Endodermal cell (in vitro differentiated cells): ENCODE measurements at regions not wholly inside any gene's neighbourhood (a gene's known extent, or its start where the extent isn't known, plus 50 kb on each side); places are given as distances from the start of the nearest gene placed in this dataset.
A peak's percentile ranks its signal among the peaks of the same experiment; 100 is the strongest.

Experiments
- DNase-seq: peaks from one replicate; pipeline ENCODE4 v3.0.0-alpha.2; 2017
- H3K27ac ChIP-seq: 2 replicates; pipeline ENCODE4 v1.5.1; 2013; ENCODE audit warnings: mild to moderate bottlenecking, low read depth, low read length, moderate library complexity
- H3K27me3 ChIP-seq: 2 replicates; pipeline ENCODE4 v1.6.1; 2013; ENCODE audit warnings: mild to moderate bottlenecking, low read length, moderate library complexity; ENCODE audit not compliant: insufficient read depth, control insufficient read depth, poor library complexity, severe bottlenecking
- H3K36me3 ChIP-seq: 2 replicates; pipeline ENCODE4 v1.7.0; 2013; ENCODE audit warnings: mild to moderate bottlenecking, low read length, moderate library complexity; ENCODE audit not compliant: control insufficient read depth, insufficient read depth
- H3K4me1 ChIP-seq: one replicate; pipeline ENCODE4 v1.7.0; 2013; ENCODE audit warnings: low read length; ENCODE audit not compliant: control insufficient read depth, insufficient read depth
- H3K4me3 ChIP-seq: 2 replicates; pipeline ENCODE4 v1.5.1; 2013; ENCODE audit warnings: mild to moderate bottlenecking, low read length, moderate library complexity
- H3K9ac ChIP-seq: 2 replicates; pipeline ENCODE4 v1.6.1; 2013; ENCODE audit warnings: mild to moderate bottlenecking, low read length, moderate library complexity; ENCODE audit not compliant: poor library complexity, severe bottlenecking; ENCODE audit errors: extremely low read depth
- H3K9me3 ChIP-seq: 2 replicates; pipeline ENCODE4 v1.6.1; 2013; ENCODE audit warnings: mild to moderate bottlenecking, low read length, moderate library complexity; ENCODE audit not compliant: control insufficient read depth
- H3K27ac Mint-ChIP-seq: 2 replicates; pipeline ENCODE4 v1.8.0; 2020; ENCODE audit warnings: mixed read lengths
- H3K27me3 Mint-ChIP-seq: 2 replicates; pipeline ENCODE4 v1.8.0; 2021; ENCODE audit warnings: mild to moderate bottlenecking, mixed read lengths; ENCODE audit not compliant: insufficient read depth
- H3K36me3 Mint-ChIP-seq: 2 replicates; pipeline ENCODE4 v1.8.0; 2020; ENCODE audit warnings: low read depth, mixed read lengths
- H3K4me1 Mint-ChIP-seq: 2 replicates; pipeline ENCODE4 v1.8.0; 2020; ENCODE audit warnings: mixed read lengths
- H3K4me3 Mint-ChIP-seq: 2 replicates; pipeline ENCODE4 v1.8.0; 2020; ENCODE audit warnings: mild to moderate bottlenecking, moderate library complexity, mixed read lengths
- H3K9me3 Mint-ChIP-seq: 2 replicates; pipeline ENCODE4 v1.8.0; 2020; ENCODE audit warnings: mild to moderate bottlenecking, mixed read lengths
- WGBS, 2 experiments: methylation state at CpG; one replicate each; pipeline versions ENCODE4 v1.1.5 to v1.1.7; 2013; ENCODE audit warnings: missing lambda C conversion rate in 2 of 2, mixed read lengths in 1 of 2; ENCODE audit not compliant: insufficient coverage in 1 of 2, insufficient read length in 1 of 2; 5-methylcytosine and 5-hydroxymethylcytosine counted together
- TF ChIP-seq, protein P1 (sequence below): fragments of 200-600 bp; sonication (generic); conservative IDR thresholded peaks from 2 replicates; pipeline ENCODE4 v1.5.0; 2021; ENCODE audit warnings: antibody characterized with exemption, mild to moderate bottlenecking

DNA sequence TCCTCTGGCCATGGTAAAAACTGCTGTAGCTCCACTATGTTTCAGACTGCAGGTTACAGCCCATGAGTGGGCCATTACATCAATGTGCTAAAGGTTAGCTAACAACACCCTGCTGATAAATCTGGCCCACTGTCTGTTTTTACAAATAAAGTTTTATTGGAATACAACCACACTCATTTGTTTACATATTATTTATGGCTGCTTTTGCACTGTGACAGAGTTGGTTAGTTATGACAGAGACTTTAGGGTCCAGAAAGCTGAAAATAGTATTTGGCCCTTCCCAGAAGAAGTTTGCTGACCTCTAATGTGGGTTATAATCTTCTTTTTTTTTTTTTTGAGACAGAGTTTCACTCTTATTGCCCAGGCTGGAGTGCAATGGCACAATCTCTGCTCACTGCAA is 134.2 kb upstream of the PWP1 start:
- Histone ChIP-seq H3K9me3 (no peaks in the 10 kb centered on the region), H3K4me3 (no peak overlapping the region), H3K4me1 (no peaks in the 10 kb centered on the region), H3K27me3 (no peaks in the 10 kb centered on the region), H3K9ac (no peak overlapping the region), H3K27ac (no peak overlapping the region), H3K36me3 (no peaks in the 10 kb centered on the region)
- Mint-ChIP-seq H3K4me1 (no peaks in the 10 kb centered on the region), H3K27me3 (peaks cover 4% of the 10 kb centered on the region), H3K9me3 (no peaks in the 10 kb centered on the region), H3K27ac (no peak overlapping the region), H3K36me3 (no peaks in the 10 kb centered on the region), H3K4me3 (no peak overlapping the region)
- TF ChIP-seq, protein P1, sequence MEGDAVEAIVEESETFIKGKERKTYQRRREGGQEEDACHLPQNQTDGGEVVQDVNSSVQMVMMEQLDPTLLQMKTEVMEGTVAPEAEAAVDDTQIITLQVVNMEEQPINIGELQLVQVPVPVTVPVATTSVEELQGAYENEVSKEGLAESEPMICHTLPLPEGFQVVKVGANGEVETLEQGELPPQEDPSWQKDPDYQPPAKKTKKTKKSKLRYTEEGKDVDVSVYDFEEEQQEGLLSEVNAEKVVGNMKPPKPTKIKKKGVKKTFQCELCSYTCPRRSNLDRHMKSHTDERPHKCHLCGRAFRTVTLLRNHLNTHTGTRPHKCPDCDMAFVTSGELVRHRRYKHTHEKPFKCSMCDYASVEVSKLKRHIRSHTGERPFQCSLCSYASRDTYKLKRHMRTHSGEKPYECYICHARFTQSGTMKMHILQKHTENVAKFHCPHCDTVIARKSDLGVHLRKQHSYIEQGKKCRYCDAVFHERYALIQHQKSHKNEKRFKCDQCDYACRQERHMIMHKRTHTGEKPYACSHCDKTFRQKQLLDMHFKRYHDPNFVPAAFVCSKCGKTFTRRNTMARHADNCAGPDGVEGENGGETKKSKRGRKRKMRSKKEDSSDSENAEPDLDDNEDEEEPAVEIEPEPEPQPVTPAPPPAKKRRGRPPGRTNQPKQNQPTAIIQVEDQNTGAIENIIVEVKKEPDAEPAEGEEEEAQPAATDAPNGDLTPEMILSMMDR: no peak
- peak; percentile 13 for DNase-seq

- Mint-ChIP-seq H3K36me3 (no peaks in the 10 kb centered on the region), H3K27ac (no peak overlapping the region), H3K9me3 (no peaks in the 10 kb centered on the region), H3K27me3 (peaks cover 3% of the 10 kb centered on the region), H3K4me1 (no peaks in the 10 kb centered on the region), H3K4me3 (no peak overlapping the region)
- DNase-seq: no peak
- Histone ChIP-seq H3K9ac (no peak overlapping the region), H3K27me3 (no peaks in the 10 kb centered on the region), H3K27ac (no peak overlapping the region), H3K9me3 (no peaks in the 10 kb centered on the region), H3K4me1 (no peaks in the 10 kb centered on the region), H3K36me3 (no peaks in the 10 kb centered on the region), H3K4me3 (no peak overlapping the region)
- TF ChIP-seq, protein P1: no peak
- WGBS, 2 experiments: 90 to 94% methylated on average over 3 to 4 of the region's 4 CpGs
These were observed 133.3 kb upstream of the PWP1 start for GRCh38 chr12:107552263-107552662.

- Mint-ChIP-seq H3K27me3 (peaks cover 3% of the 10 kb centered on the region), H3K36me3 (no peaks in the 10 kb centered on the region), H3K4me3 (no peak overlapping the region), H3K9me3 (no peaks in the 10 kb centered on the region), H3K4me1 (no peaks in the 10 kb centered on the region), H3K27ac (no peak overlapping the region)
- Histone ChIP-seq H3K4me3 (no peak overlapping the region), H3K9me3 (no peaks in the 10 kb centered on the region), H3K9ac (no peak overlapping the region), H3K36me3 (no peaks in the 10 kb centered on the region), H3K27ac (no peak overlapping the region), H3K27me3 (no peaks in the 10 kb centered on the region), H3K4me1 (no peaks in the 10 kb centered on the region)
- 87 to 100% methylated on average over 1 to 4 of the region's 4 CpGs for WGBS, 2 experiments
- TF ChIP-seq, protein P1: no peak
- DNase-seq: peak; percentile 26
These were observed 132.3 kb upstream of the PWP1 start for GRCh38 chr12:107553211-107553765.
